Astrocyte of the cerebellum (primary cell): ENCODE measurements at regions not wholly inside any gene's neighbourhood (a gene's known extent, or its start where the extent isn't known, plus 50 kb on each side); places are given as distances from the start of the nearest gene placed in this dataset.
"Not testable (repeated sequence)": the region's sequence is repeated elsewhere in the genome, so short reads cannot be mapped to it uniquely, and the experiment has no call there.

Experiments used
- DNase-seq: peaks from one replicate; pipeline ENCODE4 v3.0.0-alpha.2; 2011; ENCODE audit warnings: low read depth
- H3K4me3 ChIP-seq: 2 replicates; pipeline ENCODE4 v1.5.1; 2011; ENCODE audit warnings: mild to moderate bottlenecking, low read depth, low read length, moderate library complexity
- in situ Hi-C: cut with HindIII; loops from 2 replicates; pipeline ENCODE4 v1.10.0; 2017; ENCODE audit warnings: low sequenced_read_pairs

GRCh38 chr2:89537862-89538261 lies 846.4 kb downstream of the RPIA start:
- in situ Hi-C loops, DNase-seq: not testable (repeated sequence)

GRCh38 chr2:89544110-89544509 lies 852.6 kb downstream of the RPIA start:
- H3K4me3 ChIP-seq, DNase-seq, in situ Hi-C loops: not testable (repeated sequence)

More at GRCh38 chr2:89537862-89538261, 846.4 kb downstream of the RPIA start:
- H3K4me3 ChIP-seq: not testable (repeated sequence)

GRCh38 chr2:89579154-89579553 lies 887.7 kb downstream of the RPIA start:
- DNase-seq, in situ Hi-C loops, H3K4me3 ChIP-seq: not testable (repeated sequence)

- in situ Hi-C loops, DNase-seq, H3K4me3 ChIP-seq: not testable (repeated sequence)
Measured at GRCh38 chr2:89582816-89583215, 891.3 kb downstream of the RPIA start.

GRCh38 chr2:89584046-89584445 lies 892.6 kb downstream of the RPIA start:
- DNase-seq, in situ Hi-C loops, H3K4me3 ChIP-seq: not testable (repeated sequence)

GRCh38 chr2:89584868-89585557 lies 893.5 kb downstream of the RPIA start:
- in situ Hi-C loops: not testable (repeated sequence)
- peak overlapping the region; percentile 43 for H3K4me3 ChIP-seq

GRCh38 chr2:89585558-89585920 lies 894.1 kb downstream of the RPIA start:
- in situ Hi-C loops: not testable (repeated sequence)
- H3K4me3 ChIP-seq: peak overlapping the region; percentile 43
- DNase-seq: peak; percentile 32

More at GRCh38 chr2:89584868-89585557, 893.5 kb downstream of the RPIA start:
- not testable (repeated sequence) for DNase-seq

GRCh38 chr2:89599843-89600242 lies 908.4 kb downstream of the RPIA start:
- H3K4me3 ChIP-seq, DNase-seq, in situ Hi-C loops: not testable (repeated sequence)

- DNase-seq, in situ Hi-C loops: not testable (repeated sequence)
Measured at GRCh38 chr2:89606514-89606913, 915.0 kb downstream of the RPIA start.

GRCh38 chr2:89610207-89610926 lies 918.9 kb downstream of the RPIA start:
- H3K4me3 ChIP-seq, DNase-seq, in situ Hi-C loops: not testable (repeated sequence)

More at GRCh38 chr2:89606514-89606913, 915.0 kb downstream of the RPIA start:
- H3K4me3 ChIP-seq: not testable (repeated sequence)

GRCh38 chr2:89610927-89611515 lies 919.5 kb downstream of the RPIA start:
- H3K4me3 ChIP-seq, DNase-seq, in situ Hi-C loops: not testable (repeated sequence)

- DNase-seq, H3K4me3 ChIP-seq, in situ Hi-C loops: not testable (repeated sequence)
Measured at GRCh38 chr2:89611710-89612109, 920.2 kb downstream of the RPIA start.

GRCh38 chr2:89649268-89649667 lies 957.8 kb downstream of the RPIA start:
- H3K4me3 ChIP-seq, in situ Hi-C loops, DNase-seq: not testable (repeated sequence)

GRCh38 chr2:89679254-89679653 lies 987.8 kb downstream of the RPIA start:
- H3K4me3 ChIP-seq, in situ Hi-C loops, DNase-seq: not testable (repeated sequence)
